Activated CD4-positive, alpha-beta T cell treated with anti-CD3 and anti-CD28 coated beads, Interleukin-2, amount 10 ng/mL, durations not matched to agents 24 days and 14 days (primary cell): ENCODE measurements at regions not wholly inside any gene's neighbourhood (a gene's known extent, or its start where the extent isn't known, plus 50 kb on each side); places are given as distances from the start of the nearest gene placed in this dataset.

Experiments
- DNase-seq: peaks from one replicate; pipeline ENCODE4 v3.0.0; 2022
- H3K27ac Mint-ChIP-seq: one replicate; pipeline ENCODE4 v1.8.0; 2022; ENCODE audit warnings: mild to moderate bottlenecking, mixed read lengths
- H3K27me3 Mint-ChIP-seq: one replicate; pipeline ENCODE4 v1.8.0; 2022; ENCODE audit warnings: mixed read lengths
- H3K36me3 Mint-ChIP-seq: one replicate; pipeline ENCODE4 v1.8.0; 2022; ENCODE audit warnings: low read depth, mild to moderate bottlenecking, mixed read lengths
- H3K4me1 Mint-ChIP-seq: one replicate; pipeline ENCODE4 v1.8.0; 2021; ENCODE audit warnings: mixed read lengths
- H3K4me3 Mint-ChIP-seq: one replicate; pipeline ENCODE4 v1.8.0; 2022; ENCODE audit warnings: mild to moderate bottlenecking, moderate library complexity, mixed read lengths
- H3K9me3 Mint-ChIP-seq: one replicate; pipeline ENCODE4 v1.8.0; 2021; ENCODE audit warnings: mixed read lengths
- intact Hi-C: fragments of 100-400 bp; cut with micrococcal nuclease; formaldehyde crosslinking; loops from one replicate; pipeline ENCODE4 v1.15.1; 2023

- no peak overlapping the region for H3K27ac Mint-ChIP-seq
Observed at GRCh38 chr2:467892-468647, 180.2 kb upstream of the ALKAL2 start.

GRCh38 chr2:467543-467891 lies 179.6 kb upstream of the ALKAL2 start:
- Mint-ChIP-seq H3K4me3 (no peak overlapping the region), H3K9me3 (no peaks in the 10 kb centered on the region), H3K36me3 (no peaks in the 10 kb centered on the region), H3K27me3 (peaks cover 39% of the 10 kb centered on the region), H3K27ac (no peak overlapping the region), H3K4me1 (peaks cover 3% of the 10 kb centered on the region)
- intact Hi-C loops: no loop called here
- no peak for DNase-seq

More at GRCh38 chr2:467892-468647, 180.2 kb upstream of the ALKAL2 start:
- H3K27me3 Mint-ChIP-seq: peaks cover 36% of the 10 kb centered on the region
- no peak overlapping the region for H3K4me3 Mint-ChIP-seq
- H3K4me1 Mint-ChIP-seq: peaks cover 3% of the 10 kb centered on the region
- H3K36me3 Mint-ChIP-seq: no peaks in the 10 kb centered on the region
- intact Hi-C loops: no loop called here
- peaks cover 2% of the 10 kb centered on the region for H3K9me3 Mint-ChIP-seq
- no peak for DNase-seq

GRCh38 chr2:467101-467500 lies 179.2 kb upstream of the ALKAL2 start:
- intact Hi-C loops: no loop called here
- peaks cover 3% of the 10 kb centered on the region for H3K4me1 Mint-ChIP-seq

GRCh38 chr2:464562-465309 lies 176.8 kb upstream of the ALKAL2 start:
- no peak overlapping the region for H3K4me3 Mint-ChIP-seq
- peaks cover 21% of the 10 kb centered on the region for H3K4me1 Mint-ChIP-seq
- intact Hi-C loops: no loop called here
- no peak for DNase-seq
- H3K36me3 Mint-ChIP-seq: no peaks in the 10 kb centered on the region
- H3K9me3 Mint-ChIP-seq: no peaks in the 10 kb centered on the region
- no peak overlapping the region for H3K27ac Mint-ChIP-seq
- H3K27me3 Mint-ChIP-seq: peaks cover 55% of the 10 kb centered on the region

More at GRCh38 chr2:467101-467500, 179.2 kb upstream of the ALKAL2 start:
- no peak for DNase-seq
- Mint-ChIP-seq H3K4me3 (no peak overlapping the region), H3K36me3 (no peaks in the 10 kb centered on the region), H3K27me3 (peaks cover 42% of the 10 kb centered on the region), H3K27ac (no peak overlapping the region), H3K9me3 (no peaks in the 10 kb centered on the region)

GRCh38 chr2:460861-461260 lies 173.0 kb upstream of the ALKAL2 start:
- Mint-ChIP-seq H3K4me3 (peak overlapping the region; percentile 58), H3K9me3 (no peaks in the 10 kb centered on the region), H3K27me3 (peaks cover 59% of the 10 kb centered on the region), H3K36me3 (no peaks in the 10 kb centered on the region), H3K27ac (peak overlapping the region; percentile 68), H3K4me1 (peaks cover 21% of the 10 kb centered on the region)
- intact Hi-C loops: no loop called here
- peak; percentile 90 for DNase-seq

- Mint-ChIP-seq H3K4me3 (no peak overlapping the region), H3K27me3 (peaks cover 56% of the 10 kb centered on the region)
- intact Hi-C loops: no loop called here
Observed at GRCh38 chr2:459931-460330, 172.0 kb upstream of the ALKAL2 start.

GRCh38 chr2:458425-458815 lies 170.5 kb upstream of the ALKAL2 start:
- Mint-ChIP-seq H3K4me1 (peaks cover 24% of the 10 kb centered on the region), H3K36me3 (no peaks in the 10 kb centered on the region), H3K9me3 (no peaks in the 10 kb centered on the region), H3K4me3 (no peak overlapping the region), H3K27me3 (peaks cover 56% of the 10 kb centered on the region), H3K27ac (no peak overlapping the region)
- no peak for DNase-seq
- intact Hi-C loops: no loop called here

More at GRCh38 chr2:459931-460330, 172.0 kb upstream of the ALKAL2 start:
- H3K4me1 Mint-ChIP-seq: peaks cover 24% of the 10 kb centered on the region
- DNase-seq: no peak
- no peak overlapping the region for H3K27ac Mint-ChIP-seq
- no peaks in the 10 kb centered on the region for H3K36me3 Mint-ChIP-seq
- no peaks in the 10 kb centered on the region for H3K9me3 Mint-ChIP-seq

GRCh38 chr2:457792-458424 lies 170.0 kb upstream of the ALKAL2 start:
- Mint-ChIP-seq H3K36me3 (no peaks in the 10 kb centered on the region), H3K4me1 (peaks cover 24% of the 10 kb centered on the region), H3K4me3 (no peak overlapping the region), H3K9me3 (no peaks in the 10 kb centered on the region), H3K27ac (no peak overlapping the region), H3K27me3 (peaks cover 54% of the 10 kb centered on the region)
- DNase-seq: no peak
- intact Hi-C loops: no loop called here

- intact Hi-C loops: no loop called here
- H3K4me1 Mint-ChIP-seq: peaks cover 24% of the 10 kb centered on the region
- DNase-seq: no peak
- H3K27me3 Mint-ChIP-seq: peaks cover 50% of the 10 kb centered on the region
- no peaks in the 10 kb centered on the region for H3K9me3 Mint-ChIP-seq
- no peak overlapping the region for H3K4me3 Mint-ChIP-seq
- H3K36me3 Mint-ChIP-seq: no peaks in the 10 kb centered on the region
- no peak overlapping the region for H3K27ac Mint-ChIP-seq
Observed at GRCh38 chr2:457262-457661, 169.4 kb upstream of the ALKAL2 start.

GRCh38 chr2:455913-456312 lies 168.0 kb upstream of the ALKAL2 start:
- H3K27me3 Mint-ChIP-seq: peaks cover 42% of the 10 kb centered on the region
- H3K27ac Mint-ChIP-seq: no peak overlapping the region

GRCh38 chr2:455015-455705 lies 167.3 kb upstream of the ALKAL2 start:
- no peaks in the 10 kb centered on the region for H3K36me3 Mint-ChIP-seq
- intact Hi-C loops: no loop called here
- peaks cover 35% of the 10 kb centered on the region for H3K27me3 Mint-ChIP-seq
- no peak for DNase-seq
- H3K4me1 Mint-ChIP-seq: peaks cover 9% of the 10 kb centered on the region
- H3K27ac Mint-ChIP-seq: no peak overlapping the region
- no peak overlapping the region for H3K4me3 Mint-ChIP-seq
- H3K9me3 Mint-ChIP-seq: no peaks in the 10 kb centered on the region

More at GRCh38 chr2:455913-456312, 168.0 kb upstream of the ALKAL2 start:
- DNase-seq: no peak
- Mint-ChIP-seq H3K4me1 (peaks cover 17% of the 10 kb centered on the region), H3K36me3 (no peaks in the 10 kb centered on the region), H3K9me3 (no peaks in the 10 kb centered on the region), H3K4me3 (no peak overlapping the region)
- intact Hi-C loops: no loop called here

- intact Hi-C loops: no loop called here
- Mint-ChIP-seq H3K9me3 (no peaks in the 10 kb centered on the region), H3K4me1 (peaks cover 5% of the 10 kb centered on the region), H3K4me3 (no peak overlapping the region), H3K36me3 (no peaks in the 10 kb centered on the region), H3K27me3 (peaks cover 21% of the 10 kb centered on the region), H3K27ac (no peak overlapping the region)
- DNase-seq: no peak
Observed at GRCh38 chr2:453132-453531, 165.2 kb upstream of the ALKAL2 start.

GRCh38 chr2:451495-451894 lies 163.6 kb upstream of the ALKAL2 start:
- no peak for DNase-seq
- intact Hi-C loops: no loop called here
- Mint-ChIP-seq H3K27ac (no peak overlapping the region), H3K4me1 (peaks cover 3% of the 10 kb centered on the region), H3K4me3 (no peak overlapping the region), H3K9me3 (no peaks in the 10 kb centered on the region), H3K36me3 (no peaks in the 10 kb centered on the region), H3K27me3 (peaks cover 11% of the 10 kb centered on the region)
